Stimulated activated naive CD8-positive, alpha-beta T cell treated with anti-CD3 and anti-CD28 coated beads, Interleukin-15, Interleukin-2, amounts not matched to agents 100 U/mL and 50 U/mL, for 24 hours (primary cell): ENCODE measurements at regions not wholly inside any gene's neighbourhood (a gene's known extent, or its start where the extent isn't known, plus 50 kb on each side); places are given as distances from the start of the nearest gene placed in this dataset.
"Not testable (repeated sequence)": the region's sequence is repeated elsewhere in the genome, so short reads cannot be mapped to it uniquely, and the experiment has no call there.

Source experiments
- ATAC-seq: fragments of 150-1000 bp; cut with Tn5 transposase; one replicate; pipeline ENCODE4 v1.10.0; 2021
- DNase-seq: peaks from one replicate; pipeline ENCODE4 v3.0.0; 2021

DNA sequence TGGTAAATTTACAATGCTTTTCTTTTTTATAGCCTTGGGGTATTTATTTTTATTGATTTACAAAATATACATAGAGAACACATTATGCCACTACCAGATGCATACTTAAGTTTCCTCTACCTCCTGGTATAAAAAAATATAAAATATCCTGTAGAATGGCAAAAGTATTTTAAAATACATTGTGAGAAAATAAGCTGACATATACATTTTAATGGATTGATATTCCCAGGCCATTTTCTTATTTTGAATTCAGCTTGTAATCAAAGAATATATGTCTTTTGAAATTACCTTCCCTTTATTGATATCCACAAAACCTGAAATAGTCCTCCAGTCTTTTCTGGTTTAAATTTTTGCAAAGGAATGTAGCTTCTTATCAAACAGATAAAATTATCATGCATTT lies 923.9 kb downstream of the CDH18 start:
- DNase-seq = no peak
- ATAC-seq = no peak

DNA sequence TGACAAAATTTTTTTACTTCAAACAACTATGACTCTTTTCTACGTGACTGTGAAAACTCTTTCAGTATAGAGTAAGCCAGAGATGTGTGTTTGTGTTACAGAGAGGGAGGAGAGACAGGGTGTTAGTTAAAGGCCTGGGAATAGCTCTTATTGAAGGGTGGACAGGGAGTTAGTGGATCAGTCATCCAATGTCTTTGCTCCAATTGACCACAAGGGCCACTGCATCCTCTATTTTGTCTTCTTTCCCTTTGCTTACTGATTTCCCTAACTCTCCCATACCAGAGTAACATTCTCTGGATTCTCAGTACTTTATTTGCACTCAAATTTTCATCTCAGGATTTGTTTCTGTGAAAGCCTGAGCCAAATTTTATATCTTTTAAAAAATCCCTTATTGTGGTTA lies 920.3 kb downstream of the CDH18 start:
- ATAC-seq (no peak), DNase-seq (no peak)

DNA sequence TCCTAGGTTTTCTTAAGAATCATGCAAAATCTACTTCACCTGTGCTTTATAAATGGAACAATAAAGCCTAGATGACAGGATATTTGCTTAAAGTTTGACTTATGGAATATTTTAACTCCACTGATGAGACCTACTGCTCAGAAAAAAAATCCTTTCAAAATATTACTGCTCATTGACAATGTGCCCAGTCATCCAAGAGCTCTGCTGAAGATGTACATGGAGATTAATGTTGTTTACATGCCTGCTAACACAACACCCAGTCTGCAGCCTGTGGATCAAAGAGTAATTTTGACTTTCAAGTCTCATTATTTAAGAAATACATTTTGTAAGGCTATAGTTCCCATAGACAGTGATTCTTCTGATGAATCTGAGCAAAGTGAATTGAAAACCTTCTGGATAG lies 889.6 kb downstream of the CDH18 start:
- DNase-seq (no peak), ATAC-seq (no peak)

DNA sequence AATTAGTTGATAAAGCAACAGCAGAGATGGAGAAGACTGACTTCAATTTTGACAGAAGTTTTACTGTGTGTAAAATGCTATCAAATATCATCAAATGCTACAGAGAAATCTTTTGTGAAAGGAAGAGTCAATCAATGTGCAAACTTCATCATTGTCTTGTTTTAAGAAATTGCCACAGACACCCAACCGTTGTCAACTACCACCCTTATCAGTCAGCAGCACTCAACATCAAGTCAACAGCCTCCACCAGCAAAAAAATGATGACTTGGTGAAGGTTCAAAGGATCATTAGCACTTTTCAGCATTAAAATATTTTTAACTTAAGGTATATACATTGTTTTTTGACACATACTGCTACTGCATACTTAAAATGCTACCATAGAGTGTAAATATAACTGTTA lies 888.8 kb downstream of the CDH18 start:
- no peak for ATAC-seq
- DNase-seq = no peak

DNA sequence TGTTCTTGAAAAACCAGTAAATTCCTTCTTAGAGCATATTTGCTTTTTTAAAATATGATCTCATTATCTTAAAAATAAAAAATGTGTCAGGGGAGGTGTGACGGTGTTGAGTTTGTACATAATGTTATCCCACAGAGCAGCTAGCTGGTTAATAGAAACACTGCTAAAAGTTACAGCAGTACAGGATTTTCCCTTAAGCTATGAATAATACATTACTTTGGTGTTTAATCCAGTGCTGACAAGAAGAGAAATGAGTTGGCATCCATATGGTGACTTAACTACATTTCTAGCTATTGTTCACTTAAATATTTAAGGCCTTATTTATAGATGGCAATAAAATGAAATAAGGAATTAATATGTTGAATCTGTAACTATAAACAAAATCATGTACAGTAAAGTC lies 883.1 kb downstream of the CDH18 start:
- ATAC-seq (no peak), DNase-seq (no peak)

DNA sequence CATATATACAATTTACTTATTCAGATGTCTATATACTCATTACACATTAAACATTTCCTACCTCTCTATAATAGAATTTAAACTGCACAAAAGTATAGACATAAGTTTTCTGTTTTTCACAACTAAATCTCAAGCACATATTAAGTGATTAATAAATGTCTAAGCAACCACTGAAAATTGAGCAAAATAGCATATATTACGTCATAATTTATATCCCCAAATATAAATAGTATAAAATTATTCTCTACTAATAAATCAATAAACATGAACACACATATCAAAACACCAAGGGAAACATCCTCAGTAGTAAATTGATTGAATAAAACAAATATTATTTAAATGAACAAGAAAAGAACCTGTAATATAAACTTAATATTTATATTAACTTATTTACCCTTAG lies 865.1 kb downstream of the CDH18 start:
- DNase-seq = no peak
- no peak for ATAC-seq

DNA sequence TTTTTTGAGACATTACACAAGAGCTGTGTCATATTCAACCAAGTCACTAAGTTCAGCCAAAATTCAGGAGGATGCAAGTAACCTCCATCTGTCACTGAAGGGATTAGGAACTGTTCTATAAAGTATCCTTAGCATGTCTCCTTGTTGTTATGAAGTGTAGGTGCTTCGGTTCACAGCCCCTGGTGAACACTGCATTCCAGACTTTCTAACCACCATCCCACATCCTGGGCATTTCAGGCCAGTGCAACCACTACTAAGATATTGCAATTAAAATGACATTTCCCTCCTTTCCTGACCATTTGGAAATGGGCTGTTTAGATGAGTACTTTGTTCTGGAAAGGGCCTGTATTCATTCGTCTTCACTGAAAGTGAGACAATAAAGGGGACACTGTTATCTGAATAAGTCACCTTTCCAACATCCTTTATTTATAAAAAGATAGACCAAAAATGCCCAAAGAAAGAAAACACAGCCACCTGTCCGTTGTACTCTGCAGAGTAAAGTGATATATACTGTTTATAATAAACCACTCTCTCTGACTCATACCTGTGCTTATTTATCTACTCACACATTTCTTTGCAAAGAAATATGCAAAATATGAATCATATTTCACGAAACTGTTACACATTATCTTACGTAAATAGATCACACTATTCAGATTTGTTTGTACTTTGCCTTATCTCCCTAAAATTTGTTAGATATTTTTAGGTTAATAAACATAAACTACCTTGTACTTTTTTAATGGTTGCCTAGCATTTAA lies 861.9 kb downstream of the CDH18 start:
- ATAC-seq = no peak

DNA sequence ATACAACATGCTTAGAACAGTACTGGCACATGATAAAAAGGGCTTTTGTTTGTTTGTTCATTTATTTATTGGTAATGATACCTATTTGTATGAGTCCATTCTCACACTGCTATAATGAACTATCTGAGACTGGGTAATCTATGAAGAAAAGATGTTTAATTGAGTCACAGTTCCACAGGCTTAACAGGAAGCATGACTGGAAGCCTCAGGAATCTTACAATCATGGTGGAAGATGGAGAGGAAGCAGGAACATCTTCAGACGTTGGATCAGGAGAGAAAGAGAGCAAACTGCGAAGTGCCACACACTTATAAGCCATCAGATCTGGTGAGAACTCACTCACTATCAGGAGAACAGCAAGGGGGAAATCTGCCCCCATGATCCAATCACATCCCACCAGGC lies 847.7 kb downstream of the CDH18 start:
- ATAC-seq (no peak), DNase-seq (no peak)

More for the DNA sequence above, 861.9 kb downstream of the CDH18 start:
- no peak for DNase-seq

DNA sequence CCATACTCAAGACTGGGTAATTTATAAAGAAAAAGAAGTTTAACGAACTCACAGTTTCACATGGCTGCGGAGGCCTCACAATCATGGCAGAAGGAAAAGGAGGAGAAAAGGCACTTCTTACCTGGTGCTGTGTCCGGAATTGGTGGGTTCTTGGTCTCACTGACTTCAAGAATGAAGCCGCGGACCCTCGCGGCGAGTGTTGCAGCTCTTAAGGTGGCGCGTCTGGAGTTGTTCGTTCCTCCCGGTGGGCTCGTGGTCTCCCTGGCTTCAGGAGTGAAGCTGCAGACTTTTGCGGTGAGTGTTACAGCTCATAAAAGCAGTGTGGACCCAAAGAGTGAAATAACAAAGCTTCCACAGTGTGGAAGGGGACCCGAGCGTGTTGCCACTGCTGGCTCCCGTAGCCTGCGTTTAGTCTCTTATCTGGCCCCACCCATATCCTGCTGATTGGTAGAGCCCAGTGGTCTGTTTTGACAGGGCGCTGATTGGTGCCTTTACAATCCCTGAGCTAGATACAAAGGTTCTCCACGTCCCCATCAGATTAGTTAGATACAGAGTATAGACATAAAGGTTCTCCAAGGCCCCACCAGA lies 846.0 kb downstream of the CDH18 start:
- DNase-seq, ATAC-seq: not testable (repeated sequence)

DNA sequence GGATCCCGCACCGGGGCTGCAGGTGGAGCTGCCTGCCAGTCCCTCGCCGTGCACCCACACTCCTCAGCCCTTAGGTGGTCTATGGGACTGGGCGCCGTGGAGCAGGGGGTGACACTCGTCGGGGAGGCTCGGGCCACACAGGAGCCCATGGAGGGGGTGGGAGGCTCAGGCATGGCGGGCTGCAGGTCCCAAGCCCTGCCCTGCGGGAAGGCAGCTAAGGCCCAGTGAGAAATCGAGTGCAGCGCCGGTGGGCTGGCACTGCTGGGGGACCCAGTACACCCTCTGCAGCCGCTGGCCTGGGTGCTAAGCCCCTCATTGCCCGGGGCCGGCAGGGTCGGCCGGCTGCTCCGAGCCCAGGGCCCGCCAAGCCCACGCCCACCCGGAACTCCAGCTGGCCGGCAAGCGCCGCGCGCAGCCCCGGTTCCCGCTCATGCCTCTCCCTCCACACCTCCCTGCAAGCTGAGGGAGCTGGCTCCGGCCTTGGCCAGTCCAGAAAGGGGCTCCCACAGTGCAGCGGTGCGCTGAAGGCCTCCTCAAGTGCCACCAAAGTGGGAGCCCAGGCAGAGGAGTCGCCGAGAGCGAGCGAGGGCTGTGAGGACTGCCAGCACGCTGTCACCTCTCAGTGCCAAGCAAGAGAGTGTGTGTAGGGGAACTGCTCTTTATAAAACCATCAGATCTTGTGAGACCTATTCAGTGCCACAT lies 845.1 kb downstream of the CDH18 start:
- not testable (repeated sequence) for ATAC-seq, DNase-seq

DNA sequence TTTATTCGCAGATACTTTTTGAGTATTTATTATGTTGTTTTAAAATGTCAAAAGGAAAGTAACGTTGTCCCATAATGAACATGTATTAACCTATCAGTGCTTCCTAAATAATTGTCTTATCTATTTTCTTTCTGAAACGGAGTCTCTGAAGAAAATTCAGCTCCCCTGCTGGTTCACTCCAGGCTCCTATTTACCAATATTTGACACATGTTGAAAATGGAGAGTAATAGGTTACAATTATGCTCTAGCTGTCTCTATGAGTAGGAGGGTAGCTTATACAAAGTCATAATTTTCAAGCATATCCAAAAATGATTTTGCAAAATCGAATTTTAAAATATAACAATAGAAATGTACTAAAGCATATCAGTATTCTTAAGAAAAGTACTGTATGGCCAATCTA lies 844.1 kb downstream of the CDH18 start:
- DNase-seq (no peak), ATAC-seq (no peak)

DNA sequence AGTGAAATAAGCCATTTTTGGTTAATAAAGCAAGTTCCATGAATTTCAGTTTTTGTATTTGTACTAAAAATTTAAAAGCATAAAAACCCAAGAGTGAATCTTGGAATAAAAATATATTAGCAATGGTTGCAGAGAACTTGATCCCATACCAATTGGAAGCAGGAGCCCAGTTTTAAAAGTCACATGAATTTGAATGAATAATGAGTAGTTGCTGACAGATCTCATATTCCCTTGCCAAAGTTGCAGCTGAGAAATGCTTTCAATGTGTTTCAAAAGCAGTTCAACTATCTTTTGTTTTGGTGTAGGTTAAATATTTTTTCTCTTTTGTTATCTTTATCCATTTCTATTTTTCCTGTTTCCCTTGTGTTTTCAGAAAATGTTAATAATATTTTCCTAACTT lies 818.6 kb downstream of the CDH18 start:
- ATAC-seq (no peak), DNase-seq (no peak)

DNA sequence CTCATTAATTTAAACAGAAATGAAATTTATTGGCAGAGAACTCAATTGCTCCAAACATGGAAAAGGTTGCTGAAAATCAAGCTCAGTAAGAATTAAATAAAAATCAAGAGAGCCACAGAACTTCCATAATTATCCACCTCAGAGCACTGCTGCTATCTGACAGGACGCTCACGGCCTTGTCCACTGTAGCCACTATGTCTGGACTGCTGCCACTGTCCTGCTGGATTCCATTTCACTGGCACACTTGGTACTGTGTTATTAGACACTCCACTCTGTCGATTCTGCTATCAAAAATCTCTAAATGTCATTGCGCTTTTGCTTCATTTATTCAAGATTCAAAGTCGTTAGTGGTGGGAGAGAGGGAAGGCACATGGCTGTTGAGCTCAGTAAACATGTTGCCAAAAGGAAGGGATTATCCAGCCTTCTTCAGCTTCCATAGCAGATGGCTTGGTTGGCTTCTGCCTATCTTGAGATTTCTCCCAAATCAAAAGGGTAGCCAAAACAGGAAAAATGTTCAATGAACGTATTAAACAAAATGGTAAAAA lies 815.0 kb downstream of the CDH18 start:
- DNase-seq = no peak
- ATAC-seq = no peak

DNA sequence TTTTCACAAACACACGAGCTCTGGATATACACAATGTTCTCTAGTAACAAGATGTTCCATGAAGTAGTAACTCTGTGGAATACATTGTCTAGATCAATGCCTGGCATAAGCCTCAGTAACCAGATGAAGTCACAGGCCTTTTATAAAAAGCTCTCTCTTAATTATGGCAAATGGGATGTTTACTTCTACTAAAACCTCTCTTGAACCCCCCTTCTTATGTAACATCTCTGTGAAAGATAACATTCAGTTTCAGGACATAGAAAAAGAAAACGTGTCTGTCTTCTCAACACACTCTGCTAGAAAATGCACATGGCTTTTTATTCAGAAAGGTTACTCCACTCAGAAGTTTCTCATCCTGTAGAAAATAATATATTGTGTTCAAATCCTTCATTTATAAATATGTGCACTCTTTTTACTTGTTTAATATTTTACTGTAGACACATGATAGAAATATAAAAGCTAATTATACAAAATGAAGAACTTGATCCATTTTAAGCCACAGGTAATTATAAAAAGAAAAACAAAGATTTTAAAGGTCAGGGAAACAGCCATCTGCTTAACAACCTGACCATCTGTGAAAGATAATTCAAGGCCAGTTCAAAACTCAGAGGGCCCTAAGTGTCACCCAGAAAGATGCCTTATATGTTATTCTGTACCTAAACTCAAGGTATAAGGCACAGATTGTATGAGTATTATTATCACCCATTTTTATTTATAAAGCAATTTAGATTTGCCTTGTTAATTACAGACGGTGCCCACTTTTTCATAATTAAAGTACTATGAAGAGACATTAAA lies 812.0 kb downstream of the CDH18 start:
- ATAC-seq (no peak), DNase-seq (no peak)

DNA sequence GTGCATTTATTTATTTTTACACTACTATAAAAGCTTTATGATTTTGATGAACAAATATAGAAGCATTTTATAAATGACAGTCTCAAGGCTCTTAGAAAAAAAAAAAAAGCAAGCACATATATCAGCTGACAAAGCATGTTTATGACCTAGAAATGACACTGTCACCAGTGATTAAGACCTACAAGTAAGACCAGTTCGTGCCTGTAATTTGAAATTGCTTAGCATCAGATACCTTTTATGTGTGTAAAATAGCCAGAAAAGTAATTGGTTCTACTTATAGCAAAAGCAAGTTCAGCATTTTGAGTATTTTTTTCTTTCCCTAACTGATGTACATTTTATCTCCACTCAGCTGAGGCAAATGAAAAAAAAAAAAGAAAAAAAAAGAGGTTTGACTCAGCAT lies 808.4 kb downstream of the CDH18 start:
- no peak for DNase-seq
- no peak for ATAC-seq

DNA sequence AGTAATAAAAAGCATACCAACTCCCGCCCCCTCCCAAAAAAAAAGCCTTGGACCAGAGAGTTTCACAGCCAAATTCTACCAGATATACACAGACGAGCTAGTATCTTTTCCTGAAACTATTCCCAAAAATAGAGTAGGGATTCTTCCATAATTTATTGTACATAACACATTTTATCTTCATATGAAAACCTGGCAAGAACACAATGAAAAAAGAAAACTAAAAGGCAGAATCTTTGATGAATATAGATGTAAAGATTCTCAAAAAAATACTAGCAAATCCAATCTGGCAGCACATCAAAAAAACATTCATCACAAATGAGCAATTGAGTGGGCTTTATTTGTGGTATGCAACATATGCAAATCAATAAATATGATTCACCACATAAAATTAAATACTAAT lies 798.8 kb downstream of the CDH18 start:
- ATAC-seq (no peak), DNase-seq (no peak)

DNA sequence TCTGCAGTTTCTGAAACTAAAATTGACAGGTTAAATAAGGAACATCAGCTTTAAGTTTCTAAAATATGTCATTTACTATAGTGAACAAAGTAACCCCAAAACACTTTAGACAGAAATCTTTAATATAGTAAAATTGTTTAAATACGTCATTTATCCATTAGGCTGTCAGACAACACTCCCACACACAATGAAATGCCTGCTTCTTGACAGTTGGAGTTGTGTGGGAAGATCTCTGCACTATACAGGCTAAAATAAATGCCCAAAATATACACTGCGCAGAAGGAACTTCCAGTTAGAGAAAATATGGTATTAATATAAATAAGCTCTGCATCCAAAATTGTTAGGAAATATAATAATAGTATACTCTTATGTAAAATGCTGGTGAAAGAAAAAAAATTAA lies 794.4 kb downstream of the CDH18 start:
- ATAC-seq = no peak
- DNase-seq = no peak

DNA sequence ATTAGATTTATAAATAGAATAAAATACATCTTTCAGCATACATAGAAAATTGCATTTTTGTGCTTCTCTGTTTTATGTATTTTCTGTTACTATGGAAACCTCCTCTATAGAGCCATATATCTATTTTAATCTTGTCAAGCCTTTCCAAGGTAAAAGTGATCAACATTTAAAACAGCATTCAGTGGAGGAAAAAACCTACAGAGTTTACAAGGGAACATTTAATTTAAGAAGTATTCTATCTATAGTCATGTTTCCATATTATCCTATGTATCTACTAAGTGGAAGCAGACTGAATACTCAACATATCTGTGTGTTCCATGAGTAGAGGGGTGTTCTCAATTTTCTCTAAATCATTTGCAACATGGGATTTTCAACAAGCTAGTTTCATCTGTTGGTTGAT lies 791.4 kb downstream of the CDH18 start:
- DNase-seq (no peak), ATAC-seq (no peak)

DNA sequence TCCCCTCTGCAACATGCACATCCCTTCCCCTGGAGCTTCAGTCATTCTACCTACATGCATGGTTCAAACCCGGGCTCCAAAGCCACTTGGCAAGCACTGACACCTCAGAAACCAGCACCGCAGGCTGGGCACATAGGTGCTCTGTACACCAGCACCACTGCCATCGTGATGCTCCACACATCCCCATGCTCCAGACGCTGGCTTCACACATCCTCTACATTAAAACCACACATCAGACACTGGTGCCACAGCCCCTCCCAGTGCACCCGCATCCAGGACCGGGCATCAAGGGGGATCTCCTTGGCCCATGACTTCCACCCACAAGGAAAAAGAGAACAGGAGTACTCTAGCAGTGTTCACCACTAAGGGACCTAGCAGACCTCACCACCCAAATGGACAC lies 787.7 kb downstream of the CDH18 start:
- DNase-seq (no peak), ATAC-seq (no peak)

DNA sequence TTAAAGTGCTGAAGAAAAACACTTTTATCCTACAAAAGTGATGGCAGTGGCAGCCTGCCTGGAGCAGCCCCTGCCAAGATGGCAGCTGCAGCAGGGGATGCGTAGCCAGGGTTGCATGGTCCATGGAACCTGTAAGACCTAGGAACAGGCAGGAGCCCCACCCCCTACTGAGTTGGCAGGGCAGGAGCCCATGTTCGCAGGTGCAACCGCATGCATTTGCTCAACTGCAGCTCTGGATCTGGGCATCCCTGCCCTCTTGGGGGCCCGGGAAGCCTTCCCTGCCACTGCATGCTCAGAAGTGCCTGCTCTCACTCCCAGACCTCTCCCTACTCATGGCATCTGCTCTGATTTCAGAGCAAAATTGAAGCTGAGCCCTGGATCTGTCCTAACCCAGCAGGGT lies 779.6 kb downstream of the CDH18 start:
- ATAC-seq = no peak
- DNase-seq = no peak

DNA sequence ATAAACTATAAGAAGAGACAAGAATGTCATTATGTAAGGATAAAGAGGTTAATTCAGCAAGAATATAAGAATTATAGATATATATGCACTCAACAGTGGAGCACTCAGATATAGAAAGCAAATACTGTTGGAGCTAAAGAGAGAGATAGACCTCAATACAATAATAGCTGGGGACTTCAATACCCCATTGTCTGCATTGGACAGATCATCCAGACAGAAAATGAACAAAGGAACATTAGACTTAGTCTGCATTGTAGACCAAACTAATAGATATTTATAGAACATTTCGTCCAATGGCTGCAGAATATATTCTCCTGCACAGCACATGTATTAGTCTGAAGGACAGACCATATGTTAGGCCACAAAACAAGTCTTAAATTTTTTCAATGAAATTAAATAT lies 777.1 kb downstream of the CDH18 start:
- ATAC-seq (no peak), DNase-seq (no peak)

DNA sequence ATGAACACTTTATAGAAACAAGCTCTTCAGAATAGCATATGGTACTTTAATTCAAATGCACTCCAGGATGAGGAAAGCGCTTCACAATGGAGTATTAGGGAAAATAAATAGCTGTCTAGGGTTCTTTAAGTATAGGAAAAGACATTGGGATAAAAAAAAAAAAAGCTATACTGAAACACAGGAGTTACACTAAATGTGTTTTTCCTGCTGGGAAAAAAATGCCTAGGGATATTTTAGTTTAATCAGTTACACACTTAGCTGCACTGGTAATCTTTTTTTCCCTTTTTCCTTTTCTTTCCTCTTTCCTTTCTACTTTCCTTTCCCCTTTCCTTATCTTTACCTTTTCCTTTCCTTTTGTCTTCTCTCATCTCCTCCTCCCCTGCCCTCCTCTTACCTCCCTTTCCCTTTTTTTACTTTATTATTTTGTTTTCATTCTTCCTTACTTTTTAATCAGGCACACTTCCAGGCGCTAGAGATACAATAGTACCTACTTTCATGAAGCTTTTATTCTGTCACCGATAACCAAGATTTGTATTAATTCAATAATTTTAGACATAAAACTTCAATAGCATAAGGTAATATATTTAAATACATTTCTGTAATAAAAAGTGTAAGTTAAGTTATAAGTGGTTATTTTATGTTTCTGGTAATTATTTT lies 758.7 kb downstream of the CDH18 start:
- no peak for DNase-seq
- no peak for ATAC-seq
